Islet precursor cell (in vitro differentiated cells): ENCODE measurements at regions not wholly inside any gene's neighbourhood (a gene's known extent, or its start where the extent isn't known, plus 50 kb on each side); places are given as distances from the start of the nearest gene placed in this dataset.

Source experiments
- DNase-seq: peaks from one replicate; pipeline ENCODE4 v3.0.0-alpha.2; 2018

DNA sequence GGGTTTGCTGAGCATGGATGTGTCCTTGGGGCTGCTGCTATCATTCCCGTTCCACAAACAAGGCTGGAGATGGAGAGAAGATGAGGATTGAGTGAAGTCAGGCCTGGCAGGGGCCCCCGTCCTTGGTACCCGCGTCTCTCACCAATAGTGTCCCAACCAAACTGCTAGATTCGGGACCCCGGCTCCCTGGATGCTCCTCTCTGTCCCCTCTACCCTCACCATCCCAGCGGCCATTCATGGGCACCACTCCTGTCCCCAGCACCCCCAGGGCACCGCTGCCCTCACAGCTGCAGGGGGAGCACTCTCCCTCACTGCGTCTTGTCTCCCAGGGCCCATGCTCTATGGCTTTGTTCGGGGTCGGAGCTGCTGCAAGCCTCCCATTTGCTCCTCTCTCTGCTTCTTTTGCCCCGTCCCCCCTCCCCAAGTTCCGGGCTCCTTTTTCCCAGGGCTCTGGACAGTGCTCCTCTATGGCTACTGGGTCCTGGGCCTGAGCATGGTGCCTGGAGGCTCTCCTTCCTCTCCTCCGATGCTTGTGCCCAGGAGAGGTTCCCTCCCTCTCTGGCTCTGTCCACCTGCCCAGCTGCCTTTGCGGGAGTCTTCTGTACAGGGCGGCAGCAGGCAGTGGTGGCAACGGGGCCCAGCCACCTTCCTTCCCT, 219.5 kb downstream of the TEX29 start:
- DNase-seq: no peak

- DNase-seq: no peak
These were observed 220.0 kb downstream of the TEX29 start for GRCh38 chr13:111540486-111540885.

DNA sequence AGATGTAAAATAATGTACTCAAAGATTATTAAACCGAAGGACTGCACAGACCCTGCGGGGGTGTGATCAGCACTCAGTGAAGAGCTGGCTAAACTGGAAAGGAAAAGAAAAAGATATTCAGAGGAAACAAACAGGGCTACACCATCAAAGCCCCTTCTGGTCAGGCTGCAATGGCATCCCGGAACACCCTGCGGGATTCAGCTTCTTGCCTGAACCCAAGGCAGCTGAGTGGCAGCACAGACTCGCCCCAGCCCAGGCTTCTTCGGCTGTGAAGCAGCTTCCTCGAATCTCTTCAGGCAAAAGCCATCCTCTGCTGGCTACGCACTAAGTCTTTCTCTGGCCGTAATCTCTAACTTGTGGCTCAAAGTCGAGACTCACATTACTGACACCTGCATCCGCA, 220.9 kb downstream of the TEX29 start:
- DNase-seq: no peak

GRCh38 chr13:111541752-111542529, 221.5 kb downstream of the TEX29 start:
- DNase-seq: no peak

- DNase-seq: no peak
These were observed 222.3 kb downstream of the TEX29 start for GRCh38 chr13:111542530-111543341.

- DNase-seq: peak; percentile 27
These were observed 226.7 kb downstream of the TEX29 start for GRCh38 chr13:111546921-111547675.

- DNase-seq: peak; percentile 32
These were observed 227.4 kb downstream of the TEX29 start for GRCh38 chr13:111547726-111548273.

- DNase-seq: peak; percentile 34
These were observed 227.9 kb downstream of the TEX29 start for GRCh38 chr13:111548301-111548700.

DNA sequence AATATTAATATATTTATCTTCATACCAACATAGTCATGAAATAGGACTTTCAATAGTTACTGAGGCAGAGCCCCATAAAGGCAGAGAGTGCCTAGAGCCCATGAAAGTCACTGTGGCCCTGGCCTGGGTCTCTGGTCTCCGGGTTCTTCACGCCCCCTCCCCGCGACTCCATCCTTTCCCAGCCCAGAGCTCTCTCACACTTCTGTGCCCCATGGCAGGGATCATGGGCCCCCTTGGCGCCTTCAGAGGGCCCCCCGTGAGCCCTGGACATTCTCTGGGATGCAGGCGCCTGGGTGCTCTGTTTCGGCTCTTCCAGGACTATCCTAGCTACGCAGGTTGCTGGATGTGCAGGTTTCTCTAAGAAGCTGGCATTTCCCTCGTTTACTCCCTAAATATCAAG, 228.4 kb downstream of the TEX29 start:
- DNase-seq: peak; percentile 37

DNA sequence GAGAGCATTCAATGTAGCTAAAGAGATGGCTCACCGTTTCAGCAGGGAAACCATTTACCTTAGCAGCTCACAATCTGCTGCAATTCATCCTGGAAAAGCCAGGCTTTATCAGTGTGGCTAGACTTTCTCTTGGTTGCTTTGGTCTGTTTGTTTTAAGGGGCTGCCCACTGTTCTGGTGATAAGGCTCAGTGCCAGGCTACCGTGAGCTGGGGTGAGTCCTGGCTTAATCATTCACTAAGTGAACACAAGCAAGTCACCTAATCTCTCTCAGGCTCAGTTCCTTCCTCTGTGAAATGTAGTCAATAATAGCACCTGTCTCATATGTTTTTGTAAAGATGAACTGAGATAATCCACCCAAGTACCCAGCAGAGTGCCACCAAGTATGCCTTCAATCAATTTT, 229.0 kb downstream of the TEX29 start:
- DNase-seq: peak; percentile 13

DNA sequence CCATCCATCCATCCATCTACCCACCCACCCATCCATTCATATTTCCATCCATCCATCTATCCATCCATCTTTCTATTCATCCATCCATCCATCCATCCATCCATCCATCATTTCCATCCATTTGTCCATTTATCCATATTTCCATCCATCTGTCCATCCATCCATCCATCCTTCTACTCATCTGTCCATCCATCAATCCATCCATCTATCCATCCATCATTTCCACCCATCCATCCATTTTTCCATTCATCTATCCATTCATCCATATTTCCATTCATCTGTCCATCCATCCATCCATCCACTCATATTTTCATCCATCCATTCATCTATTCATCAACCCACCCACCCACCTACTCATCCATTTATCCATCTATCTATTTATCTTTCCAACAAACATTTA, 229.6 kb downstream of the TEX29 start:
- no peak for DNase-seq

DNA sequence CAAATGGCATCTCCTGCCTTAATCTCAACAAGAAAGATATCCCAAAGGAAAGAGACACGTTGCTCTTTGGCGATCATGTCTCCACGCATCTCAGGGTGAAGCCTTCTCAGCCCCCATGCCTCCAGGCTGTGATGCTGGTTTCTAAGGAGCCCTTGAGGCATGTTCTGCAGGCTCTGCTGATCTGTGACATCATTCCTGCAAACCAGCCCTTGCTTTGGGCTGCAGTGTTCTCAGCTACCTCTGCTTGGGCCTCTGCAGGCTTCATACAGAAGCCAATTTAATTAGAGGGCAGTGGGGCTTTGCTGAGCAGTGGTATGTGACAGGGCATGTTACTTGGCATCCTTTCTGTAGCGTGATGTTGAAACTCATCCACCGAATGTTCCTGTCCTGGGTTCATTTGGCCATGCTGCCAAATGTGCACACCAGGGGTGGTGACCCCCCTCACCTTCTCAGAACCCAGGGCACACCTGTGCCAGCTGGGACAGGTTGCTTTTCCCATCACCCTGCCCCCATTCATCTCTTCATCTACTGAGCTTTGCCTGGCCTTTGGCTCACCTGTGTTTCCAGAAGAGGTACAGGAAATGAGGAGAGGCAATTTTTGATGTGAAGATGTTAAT, 230.9 kb downstream of the TEX29 start:
- DNase-seq: no peak

DNA sequence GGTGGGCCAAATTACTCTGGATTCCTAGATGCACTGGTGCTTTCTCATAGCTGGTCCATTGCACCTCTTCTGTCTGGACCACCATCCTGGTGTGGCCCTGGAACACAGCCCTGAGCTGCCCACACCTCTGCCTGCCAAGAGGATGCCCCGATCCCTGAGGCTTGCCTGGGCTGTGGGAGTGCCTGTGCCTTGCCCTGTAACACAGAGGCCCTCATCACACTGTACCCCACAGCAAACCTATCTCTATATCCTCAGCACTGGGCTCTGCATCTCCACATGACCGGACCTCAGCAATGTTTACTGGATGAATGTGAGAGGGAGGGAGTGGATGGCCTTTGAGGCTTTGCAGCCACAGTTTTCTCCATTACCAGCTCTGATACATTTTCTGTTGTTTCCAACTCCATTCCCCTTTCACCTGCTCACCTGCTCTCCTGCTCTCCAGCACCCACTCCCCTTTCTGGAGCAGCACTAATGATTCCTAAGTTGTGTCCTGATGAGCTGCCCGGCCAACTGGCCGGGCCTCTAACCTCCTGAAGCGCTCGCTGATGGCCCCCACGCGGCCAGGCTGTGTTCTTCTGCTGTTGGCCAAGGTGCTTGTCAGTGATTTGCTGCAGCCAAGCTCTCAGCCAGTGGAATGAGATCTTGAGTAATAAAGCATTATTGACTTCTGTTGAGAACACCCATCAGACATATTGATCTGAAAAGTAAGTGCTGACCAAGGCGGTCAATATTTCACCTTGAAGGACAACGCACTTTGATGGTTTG, 232.6 kb downstream of the TEX29 start:
- no peak for DNase-seq

- DNase-seq: no peak
These were observed 234.3 kb downstream of the TEX29 start for GRCh38 chr13:111554539-111555267.

- DNase-seq: no peak
These were observed 234.9 kb downstream of the TEX29 start for GRCh38 chr13:111555268-111555808.

DNA sequence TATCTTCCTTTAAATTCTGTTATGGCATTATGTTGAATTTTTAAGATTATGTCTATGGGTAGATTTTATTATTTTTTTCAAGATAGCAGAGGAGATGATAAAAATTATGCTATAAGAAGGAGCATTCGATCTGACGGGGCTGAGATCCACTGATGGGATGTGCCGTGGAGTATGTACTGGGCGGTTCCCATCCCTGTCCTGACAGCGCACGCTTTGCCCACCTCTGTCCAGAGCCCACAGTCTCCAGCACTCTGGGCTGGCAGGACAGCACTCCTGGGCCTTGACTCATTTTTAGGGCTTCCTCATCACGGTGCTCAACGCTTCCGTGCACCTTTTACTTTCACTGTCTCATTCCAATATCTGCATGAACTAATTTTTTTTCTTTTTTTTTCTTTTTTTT, 235.5 kb downstream of the TEX29 start:
- no peak for DNase-seq

- no peak for DNase-seq
These were observed 236.1 kb downstream of the TEX29 start for GRCh38 chr13:111556496-111556895.

DNA sequence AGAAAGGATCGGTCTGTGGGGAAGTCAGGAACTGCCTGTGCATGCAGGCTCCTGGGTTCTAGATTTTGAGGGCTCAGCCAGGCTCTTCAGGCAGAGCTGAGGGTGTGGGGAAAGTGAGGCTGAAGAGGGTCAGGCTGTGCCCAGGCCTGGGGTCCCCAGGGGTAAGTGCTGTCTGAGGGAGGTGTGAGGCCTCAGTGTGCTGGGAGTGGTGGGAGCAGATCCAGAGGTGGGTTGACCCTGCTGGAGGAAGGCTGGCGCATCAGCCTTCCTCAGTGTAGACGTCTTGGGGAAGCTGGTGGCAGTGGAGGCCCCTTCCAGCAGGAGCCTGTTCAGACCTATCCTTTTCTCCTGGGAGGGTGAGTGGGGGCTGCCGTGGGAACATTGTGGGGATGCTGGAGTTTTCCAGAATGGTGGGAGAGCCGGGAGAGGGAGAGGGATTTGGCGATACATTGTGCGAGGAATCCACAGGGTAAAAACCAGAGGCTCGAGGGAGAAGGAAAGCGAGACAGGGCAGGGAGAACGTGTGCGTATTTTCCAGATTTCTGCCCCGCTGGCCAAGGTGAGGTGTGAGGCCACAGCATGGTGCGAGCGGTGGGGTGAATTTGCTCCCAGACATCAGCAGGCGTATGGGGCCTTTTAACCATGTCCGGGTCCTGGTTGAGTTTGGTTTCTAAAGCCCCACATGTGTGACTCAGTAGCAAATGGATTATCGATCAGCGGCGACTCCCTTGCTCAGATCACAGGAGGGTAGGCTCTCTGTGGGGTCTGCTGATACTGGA, 237.7 kb downstream of the TEX29 start:
- no peak for DNase-seq

GRCh38 chr13:111558700-111559088, 238.3 kb downstream of the TEX29 start:
- no peak for DNase-seq
